Suprapubic skin (tissue), 4 donors: ENCODE measurements at regions not wholly inside any gene's neighbourhood (a gene's known extent, or its start where the extent isn't known, plus 50 kb on each side); places are given as distances from the start of the nearest gene placed in this dataset.

Source experiments
- POLR2A ChIP-seq, 2 donors: fragments of 450-650 bp; IDR thresholded peaks; one replicate each; pipeline ENCODE4 v1.6.1; 2017; ENCODE audit warnings: antibody characterized with exemption in 2 of 2, mild to moderate bottlenecking in 2 of 2, moderate library complexity in 2 of 2
- POLR2AphosphoS5 ChIP-seq, 3 donors: sonication (generic); formaldehyde crosslinking; IDR thresholded peaks; one replicate each; pipeline ENCODE4 v1.6.1; 2017; ENCODE audit warnings: antibody characterized with exemption in 3 of 3
- TF ChIP-seq, protein P1 (sequence below), 2 donors: fragments of 200-600 bp in 1 of 2; fragments of 450-650 bp in 1 of 2; sonication (generic) in 1 of 2; IDR thresholded peaks; one replicate each; pipeline ENCODE4 v1.5.1; 2016 to 2019; ENCODE audit warnings: antibody characterized with exemption in 2 of 2, mild to moderate bottlenecking in 1 of 2, moderate library complexity in 1 of 2

DNA sequence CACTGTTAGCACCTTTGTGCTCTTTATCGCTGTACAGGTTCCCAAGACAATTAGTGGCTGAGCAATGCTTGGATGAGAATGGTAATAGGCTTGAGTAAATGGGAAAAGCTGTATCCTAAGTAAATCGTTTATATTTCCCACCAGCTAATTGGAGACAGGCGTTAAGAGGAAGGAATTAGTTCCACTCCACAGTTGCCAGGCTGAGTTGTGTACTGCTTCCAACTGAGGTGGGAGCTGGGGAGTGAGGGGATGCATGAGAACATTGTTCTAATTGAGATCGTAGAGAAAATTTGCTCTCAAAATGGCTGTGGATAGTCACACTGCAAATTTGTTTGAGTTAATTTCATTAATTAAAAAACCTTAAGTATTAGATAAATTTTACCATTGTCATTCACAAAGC is 285.0 kb upstream of the ADAMTSL1 start:
- no peak for TF ChIP-seq POLR2AphosphoS5 (IDR thresholded peaks at IDR 0.05)
- TF ChIP-seq POLR2A (IDR thresholded peaks at IDR 0.05): no peak
- TF ChIP-seq, protein P1, sequence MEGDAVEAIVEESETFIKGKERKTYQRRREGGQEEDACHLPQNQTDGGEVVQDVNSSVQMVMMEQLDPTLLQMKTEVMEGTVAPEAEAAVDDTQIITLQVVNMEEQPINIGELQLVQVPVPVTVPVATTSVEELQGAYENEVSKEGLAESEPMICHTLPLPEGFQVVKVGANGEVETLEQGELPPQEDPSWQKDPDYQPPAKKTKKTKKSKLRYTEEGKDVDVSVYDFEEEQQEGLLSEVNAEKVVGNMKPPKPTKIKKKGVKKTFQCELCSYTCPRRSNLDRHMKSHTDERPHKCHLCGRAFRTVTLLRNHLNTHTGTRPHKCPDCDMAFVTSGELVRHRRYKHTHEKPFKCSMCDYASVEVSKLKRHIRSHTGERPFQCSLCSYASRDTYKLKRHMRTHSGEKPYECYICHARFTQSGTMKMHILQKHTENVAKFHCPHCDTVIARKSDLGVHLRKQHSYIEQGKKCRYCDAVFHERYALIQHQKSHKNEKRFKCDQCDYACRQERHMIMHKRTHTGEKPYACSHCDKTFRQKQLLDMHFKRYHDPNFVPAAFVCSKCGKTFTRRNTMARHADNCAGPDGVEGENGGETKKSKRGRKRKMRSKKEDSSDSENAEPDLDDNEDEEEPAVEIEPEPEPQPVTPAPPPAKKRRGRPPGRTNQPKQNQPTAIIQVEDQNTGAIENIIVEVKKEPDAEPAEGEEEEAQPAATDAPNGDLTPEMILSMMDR (IDR thresholded peaks at IDR 0.05): no peak
